SH-SY5Y (cell line): ENCODE measurements at regions not wholly inside any gene's neighbourhood (a gene's known extent, or its start where the extent isn't known, plus 50 kb on each side); places are given as distances from the start of the nearest gene placed in this dataset.

Experiments
- GATA2 ChIP-seq: IDR thresholded peaks from 2 replicates; pipeline ENCODE4 v1.6.1; 2011; ENCODE audit warnings: mild to moderate bottlenecking, low read depth, low read length
- GATA3 ChIP-seq: IDR thresholded peaks from 2 replicates; pipeline ENCODE4 v1.6.1; 2011; ENCODE audit warnings: low read depth, mild to moderate bottlenecking, low read length, moderate library complexity

GRCh38 chr20:57894096-57894495 is 184.3 kb upstream of the PMEPA1 start:
- no peak for TF ChIP-seq GATA2
- no peak for TF ChIP-seq GATA3
